Effector memory CD8-positive, alpha-beta T cell (primary cell): ENCODE measurements at regions not wholly inside any gene's neighbourhood (a gene's known extent, or its start where the extent isn't known, plus 50 kb on each side); places are given as distances from the start of the nearest gene placed in this dataset.
A peak's percentile ranks its signal among the peaks of the same experiment; 100 is the strongest.

Experiments used
- ATAC-seq: fragments of 150-1000 bp; cut with Tn5 transposase; replicated peaks from 2 replicates; pipeline ENCODE4 v1.10.0; 2021; ENCODE audit warnings: mild to moderate bottlenecking, moderate library complexity
- DNase-seq, 3 experiments: peaks; one replicate each; pipeline ENCODE4 v3.0.0; 2021
- H3K27ac Mint-ChIP-seq, 2 donors: one replicate each; pipeline ENCODE4 v1.8.0; 2022; ENCODE audit warnings: mild to moderate bottlenecking in 2 of 2, mixed read lengths in 2 of 2, moderate library complexity in 2 of 2
- H3K27me3 Mint-ChIP-seq, 2 donors: one replicate each; pipeline ENCODE4 v1.8.0; 2022; ENCODE audit warnings: mixed read lengths in 2 of 2
- H3K36me3 Mint-ChIP-seq: one replicate; pipeline ENCODE4 v1.8.0; 2022; ENCODE audit warnings: mild to moderate bottlenecking, moderate library complexity, mixed read lengths; ENCODE audit not compliant: insufficient read depth
- H3K4me1 Mint-ChIP-seq, 2 donors: one replicate each; pipeline ENCODE4 v1.8.0; 2022; ENCODE audit warnings: low read depth in 2 of 2, mixed read lengths in 2 of 2
- H3K4me3 Mint-ChIP-seq, 2 donors: one replicate each; pipeline ENCODE4 v1.8.0; 2022; ENCODE audit warnings: mild to moderate bottlenecking in 2 of 2, mixed read lengths in 2 of 2, moderate library complexity in 2 of 2
- H3K9me3 Mint-ChIP-seq, 2 donors: one replicate each; pipeline ENCODE4 v1.8.0; 2022; ENCODE audit warnings: mixed read lengths in 2 of 2

- peaks cover 26% of the 10 kb centered on the region for H3K36me3 Mint-ChIP-seq
- no peaks in the 10 kb centered on the region for H3K27me3 Mint-ChIP-seq
- H3K4me3 Mint-ChIP-seq, result peak overlapping the region; percentile 78 to 82
- peak; percentile 61 for ATAC-seq
- no peaks in the 10 kb centered on the region for H3K9me3 Mint-ChIP-seq
- DNase-seq, result peak in 1 of 3 experiments; percentile 39
- peak overlapping the region; percentile 94 to 99 for H3K27ac Mint-ChIP-seq
- peaks cover 43 to 58% of the 10 kb centered on the region in 2 donors for H3K4me1 Mint-ChIP-seq
These were observed 52.7 kb upstream of the VIPR2 start for GRCh38 chr7:159197066-159197975.

- ATAC-seq, result no peak
- H3K4me1 Mint-ChIP-seq, result peaks cover 49 to 65% of the 10 kb centered on the region in 2 donors
- peak overlapping the region; percentile 94 to 99 for H3K27ac Mint-ChIP-seq
These were observed 51.9 kb upstream of the VIPR2 start for GRCh38 chr7:159196584-159196983.

GRCh38 chr7:159195946-159196345 lies 51.3 kb upstream of the VIPR2 start:
- Mint-ChIP-seq H3K9me3 (no peaks in the 10 kb centered on the region), H3K4me3 (peak overlapping the region; percentile 34 to 63), H3K27me3 (no peaks in the 10 kb centered on the region), H3K4me1 (peaks cover 53 to 69% of the 10 kb centered on the region in 2 donors), H3K36me3 (peaks cover 29% of the 10 kb centered on the region), H3K27ac (peak overlapping the region; percentile 78 to 93)
- ATAC-seq, result peak; percentile 69
- peak; percentile 41 to 53 (median 43) for DNase-seq

More at GRCh38 chr7:159196584-159196983, 51.9 kb upstream of the VIPR2 start:
- H3K4me3 Mint-ChIP-seq, result peak overlapping the region; percentile 78 to 82
- no peaks in the 10 kb centered on the region for H3K9me3 Mint-ChIP-seq
- DNase-seq, result no peak
- peaks cover 29% of the 10 kb centered on the region for H3K36me3 Mint-ChIP-seq
- H3K27me3 Mint-ChIP-seq, result no peaks in the 10 kb centered on the region
